ENCODE measurements at regions not wholly inside any gene's neighbourhood (a gene's known extent, or its start where the extent isn't known, plus 50 kb on each side); places are given as distances from the start of the nearest gene placed in this dataset.

GRCh38 chr11:70744396-70745185 lies 346.3 kb downstream of the CTTN start:
- Histone ChIP-seq H3K9me3 (no peaks in the 10 kb centered on the region), H3K27ac (no peak overlapping the region), H3K36me3 (no peaks in the 10 kb centered on the region), H3K27me3 (no peaks in the 10 kb centered on the region), H3K4me3 (replicated peaks in 1 of 3) (no peak overlapping the region), H3K4me1 (no peaks in the 10 kb centered on the region)
- TF ChIP-seq POLR2A (IDR thresholded peaks at IDR 0.05) (no peak), CTCF (IDR thresholded peaks at IDR 0.05) (no peak)
- 87 to 92% methylated on average over 10 to 13 of the region's 17 CpGs for WGBS, 2 donors
- no peak for DNase-seq
- intact Hi-C loops (cut with DNase I), result no loop called here

- DNase-seq, result no peak
- WGBS, 2 donors, result 85 to 93% methylated on average over 6 to 9 of the region's 11 CpGs
- no peaks in the 10 kb centered on the region for H3K27me3 ChIP-seq
- intact Hi-C loops (cut with DNase I), result no loop called here
- no peaks in the 10 kb centered on the region for H3K36me3 ChIP-seq
- H3K4me1 ChIP-seq, result no peaks in the 10 kb centered on the region
- TF ChIP-seq POLR2A (IDR thresholded peaks at IDR 0.05) (no peak), CTCF (IDR thresholded peaks at IDR 0.05) (no peak)
- no peak overlapping the region for H3K27ac ChIP-seq
- no peak overlapping the region for H3K4me3 ChIP-seq (replicated peaks in 1 of 3)
- no peaks in the 10 kb centered on the region for H3K9me3 ChIP-seq
These were observed 347.1 kb downstream of the CTTN start for GRCh38 chr11:70745451-70745850.

GRCh38 chr11:70745941-70746340 lies 347.6 kb downstream of the CTTN start:
- no peak for DNase-seq

GRCh38 chr11:70746351-70746750 lies 348.0 kb downstream of the CTTN start:
- no peaks in the 10 kb centered on the region for H3K9me3 ChIP-seq
- DNase-seq, result no peak
- intact Hi-C loops (cut with DNase I), result no loop called here
- no peak for TF ChIP-seq CTCF (IDR thresholded peaks at IDR 0.05)
- no peak for TF ChIP-seq POLR2A (IDR thresholded peaks at IDR 0.05)
- no peak overlapping the region for H3K4me3 ChIP-seq (replicated peaks in 1 of 3)
- no peaks in the 10 kb centered on the region for H3K4me1 ChIP-seq
- H3K27me3 ChIP-seq, result no peaks in the 10 kb centered on the region
- WGBS, 2 donors, result 86 to 94% methylated on average over 11 of the region's 11 CpGs
- H3K27ac ChIP-seq, result no peak overlapping the region
- no peaks in the 10 kb centered on the region for H3K36me3 ChIP-seq

More at GRCh38 chr11:70745941-70746340, 347.6 kb downstream of the CTTN start:
- Histone ChIP-seq H3K4me3 (replicated peaks in 1 of 3) (no peak overlapping the region), H3K4me1 (no peaks in the 10 kb centered on the region), H3K27ac (no peak overlapping the region), H3K9me3 (no peaks in the 10 kb centered on the region), H3K36me3 (no peaks in the 10 kb centered on the region), H3K27me3 (no peaks in the 10 kb centered on the region)
- intact Hi-C loops (cut with DNase I), result no loop called here
- 70 to 87% methylated on average over 5 to 8 of the region's 8 CpGs for WGBS, 2 donors
- TF ChIP-seq CTCF (IDR thresholded peaks at IDR 0.05) (no peak), POLR2A (IDR thresholded peaks at IDR 0.05) (no peak)

- H3K27me3 ChIP-seq, result no peaks in the 10 kb centered on the region
- intact Hi-C loops (cut with DNase I), result no loop called here
- H3K36me3 ChIP-seq, result no peaks in the 10 kb centered on the region
- no peak overlapping the region for H3K4me3 ChIP-seq (replicated peaks in 1 of 3)
- H3K9me3 ChIP-seq, result no peaks in the 10 kb centered on the region
- no peak for DNase-seq
- WGBS, 2 donors, result 81 to 93% methylated on average over 3 of the region's 4 CpGs
- no peaks in the 10 kb centered on the region for H3K4me1 ChIP-seq
- no peak overlapping the region for H3K27ac ChIP-seq
- no peak for TF ChIP-seq POLR2A (IDR thresholded peaks at IDR 0.05)
These were observed 349.0 kb downstream of the CTTN start for GRCh38 chr11:70747285-70747684.

Measured in thyroid gland (tissue), 4 donors.